GM19372 (cell line): ENCODE measurements at regions not wholly inside any gene's neighbourhood (a gene's known extent, or its start where the extent isn't known, plus 50 kb on each side); places are given as distances from the start of the nearest gene placed in this dataset.
"Not testable (repeated sequence)": the region's sequence is repeated elsewhere in the genome, so short reads cannot be mapped to it uniquely, and the experiment has no call there.

Experiments used
- ATAC-seq: cut with Tn5 transposase; IDR thresholded peaks from one replicate; pipeline ENCODE4 v1.9.1; 2021; ENCODE audit warnings: mild to moderate bottlenecking, low read depth, moderate library complexity; ENCODE audit not compliant: unreplicated experiment

DNA sequence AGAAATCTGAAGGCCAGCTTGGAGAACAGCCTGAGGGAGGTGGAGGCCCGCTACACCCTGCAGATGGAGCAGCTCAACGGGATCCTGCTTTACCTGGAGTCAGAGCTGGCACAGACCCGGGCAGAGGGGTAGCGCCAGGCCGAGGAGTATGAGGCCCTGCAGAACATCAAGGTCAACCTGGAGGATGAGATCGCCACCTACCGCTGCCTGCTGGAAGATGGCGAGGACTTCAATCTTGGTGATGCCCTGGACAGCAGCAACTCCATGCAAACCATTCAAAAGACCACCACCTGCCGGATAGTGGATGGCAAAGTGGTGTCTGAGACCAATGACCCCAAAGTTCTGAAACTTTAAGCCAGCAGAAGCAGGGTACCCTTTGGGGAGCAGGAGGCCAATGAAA is 318.4 kb downstream of the ZFHX3 start:
- not testable (repeated sequence) for ATAC-seq

DNA sequence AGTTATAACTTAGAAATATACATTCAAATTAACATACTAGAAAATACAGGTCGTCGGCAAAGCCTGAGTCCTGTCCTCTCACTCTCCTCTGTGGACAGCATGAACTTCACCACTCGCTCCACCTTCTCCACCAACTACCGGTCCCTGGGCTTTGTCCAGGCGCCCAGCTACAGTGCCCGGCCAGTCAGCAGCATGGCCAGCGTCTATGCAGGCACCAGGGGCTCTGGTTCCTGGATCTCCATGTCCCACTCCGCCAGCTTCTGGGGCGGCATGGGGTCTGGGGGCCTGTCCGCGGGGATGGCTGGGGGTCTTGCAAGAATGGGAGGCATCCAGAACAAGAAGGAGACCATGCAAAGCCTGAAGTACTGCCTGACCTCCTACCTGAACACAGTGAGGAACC is 319.4 kb downstream of the ZFHX3 start:
- no peak for ATAC-seq

DNA sequence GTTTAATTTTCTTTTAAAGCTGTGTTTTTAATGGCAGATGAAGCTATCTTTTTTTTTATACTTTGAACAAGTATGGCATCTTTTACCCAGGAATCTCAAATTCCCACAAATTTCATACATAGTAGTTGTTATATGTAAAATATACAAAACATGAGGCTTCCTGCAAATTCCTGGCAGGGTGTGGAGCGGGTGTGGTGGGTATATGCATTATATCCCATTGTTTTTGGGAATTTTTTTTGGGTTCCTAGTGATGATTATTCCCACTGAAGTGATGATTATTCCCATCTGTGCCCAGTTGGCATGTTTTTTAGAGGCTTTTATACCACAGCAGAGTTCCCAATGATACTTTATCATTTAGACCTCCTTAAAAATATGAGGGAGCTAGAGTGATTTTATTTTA is 320.4 kb downstream of the ZFHX3 start:
- ATAC-seq, result no peak

DNA sequence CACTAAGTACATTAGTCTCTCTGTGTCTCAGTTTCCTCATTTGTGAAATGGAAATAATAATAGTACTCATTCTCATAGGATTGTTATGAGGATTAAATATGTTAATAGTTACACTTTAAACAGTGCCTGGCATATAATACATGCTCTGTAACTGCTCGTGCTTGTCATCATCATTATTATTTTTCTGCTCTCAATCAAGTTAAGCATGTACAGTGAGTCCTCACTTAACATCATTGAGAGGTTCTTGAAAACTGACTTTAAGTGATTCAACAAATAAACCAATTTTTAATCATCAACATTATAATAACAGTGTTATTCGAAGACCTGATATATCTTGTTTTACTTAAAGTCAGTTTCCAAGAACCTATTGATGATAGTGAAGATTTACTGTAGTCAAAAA is 322.3 kb downstream of the ZFHX3 start:
- no peak for ATAC-seq

DNA sequence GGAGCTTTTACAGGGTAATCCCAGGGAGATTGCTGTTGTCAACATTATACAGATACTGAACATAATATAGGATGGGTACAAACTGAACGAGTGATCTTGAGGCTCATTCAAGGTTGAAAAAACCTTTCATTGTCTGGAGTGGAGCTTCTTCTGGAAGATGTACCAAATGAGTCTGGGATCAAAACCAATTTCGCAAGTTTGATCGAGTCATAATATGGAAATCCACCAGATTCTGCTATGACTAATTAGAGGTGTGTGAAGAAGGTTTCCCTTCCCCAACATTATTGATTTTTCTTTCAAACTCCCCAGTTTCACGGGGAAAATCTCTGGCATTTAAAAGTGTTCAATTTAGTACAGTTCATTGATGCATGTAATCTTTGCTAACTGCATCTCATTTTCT is 324.1 kb downstream of the ZFHX3 start:
- no peak for ATAC-seq

DNA sequence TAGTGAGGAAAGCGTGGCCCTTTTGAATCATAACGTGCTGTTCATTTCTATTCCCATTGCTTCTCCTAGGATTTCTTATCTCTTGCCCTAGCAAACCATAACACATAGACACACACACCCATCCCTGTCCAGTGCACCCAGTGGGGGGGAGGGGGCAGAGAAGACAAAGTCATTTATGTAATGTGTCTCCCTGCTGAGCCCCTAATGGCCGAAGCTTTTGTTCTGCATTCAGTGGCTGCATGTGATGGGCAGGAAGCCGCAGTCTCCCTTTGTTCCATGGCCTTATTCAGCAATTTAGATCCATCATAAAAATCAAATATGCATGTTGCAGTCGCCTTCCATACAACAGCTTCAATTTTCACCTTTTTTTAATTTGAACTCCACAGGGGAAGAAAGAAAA is 325.4 kb downstream of the ZFHX3 start:
- no peak for ATAC-seq

DNA sequence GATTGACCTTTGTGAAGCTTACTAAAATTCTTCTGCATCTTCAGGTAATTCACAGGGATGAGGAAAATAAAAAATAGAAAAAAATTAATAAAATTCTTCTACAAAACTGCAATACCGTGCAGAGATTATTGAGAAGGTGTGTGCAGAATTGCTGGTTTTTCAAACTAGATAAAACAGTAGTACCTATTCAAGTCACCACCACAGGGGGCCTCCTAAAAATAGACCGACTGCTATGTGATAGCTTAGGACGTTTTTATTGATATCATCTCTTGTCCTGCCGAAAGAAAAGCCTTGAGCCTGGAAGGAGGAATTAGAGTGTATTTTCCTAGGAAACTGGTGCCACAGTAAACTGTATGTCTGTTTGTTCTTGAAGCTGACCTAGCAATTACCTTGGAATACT is 325.9 kb downstream of the ZFHX3 start:
- no peak for ATAC-seq

GRCh38 chr16:72715267-72715666 is 332.7 kb downstream of the ZFHX3 start:
- ATAC-seq, result no peak

- ATAC-seq, result no peak
Observed at GRCh38 chr16:72711823-72712222, 336.1 kb downstream of the ZFHX3 start.

- ATAC-seq, result no peak
Observed at GRCh38 chr16:72705801-72706200, 342.1 kb downstream of the ZFHX3 start.

- no peak for ATAC-seq
Observed at GRCh38 chr16:72704746-72705372, 343.1 kb downstream of the ZFHX3 start.

DNA sequence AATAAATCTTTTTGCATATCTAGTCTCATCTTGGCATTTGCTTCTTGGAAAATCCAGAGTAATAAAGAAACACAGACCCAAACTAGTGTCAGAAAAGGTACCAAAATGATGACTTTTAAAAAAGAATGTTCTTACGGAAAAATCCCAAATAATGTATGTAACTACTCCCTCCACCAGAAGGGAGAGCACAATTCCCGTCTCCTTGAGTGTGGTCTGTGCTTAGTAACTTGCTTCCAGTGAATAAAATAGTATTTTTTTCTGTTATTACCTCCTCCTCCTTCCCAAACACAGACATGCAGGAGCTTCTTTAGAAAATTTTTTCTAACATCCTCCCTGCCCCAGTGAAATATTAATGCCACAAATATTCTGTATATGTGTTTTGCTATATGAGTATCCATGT is 358.1 kb downstream of the ZFHX3 start:
- no peak for ATAC-seq

GRCh38 chr16:72680732-72681131 is 367.2 kb downstream of the ZFHX3 start:
- ATAC-seq, result no peak

DNA sequence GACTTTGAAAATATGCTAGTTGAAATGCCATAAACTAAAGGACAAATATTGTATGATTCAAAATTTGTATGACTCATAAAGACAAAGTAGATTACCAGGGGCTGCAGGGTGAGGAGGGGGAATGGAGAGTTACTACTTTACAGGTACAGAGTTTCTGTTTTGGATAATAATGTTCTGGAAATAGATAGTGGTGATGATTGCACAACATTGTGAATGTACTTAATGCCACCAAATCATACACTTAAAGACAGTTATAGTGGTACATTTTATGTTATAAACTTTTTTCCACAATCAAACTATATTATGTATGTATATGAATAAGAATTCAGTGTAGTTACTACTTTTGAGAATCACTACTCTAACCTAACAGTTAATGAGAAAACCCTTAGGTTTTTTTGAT is 368.1 kb downstream of the ZFHX3 start:
- no peak for ATAC-seq

GRCh38 chr16:72677662-72678447 is 370.1 kb downstream of the ZFHX3 start:
- no peak for ATAC-seq

- ATAC-seq, result no peak
Observed at GRCh38 chr16:72673118-72673517, 374.8 kb downstream of the ZFHX3 start.

GRCh38 chr16:72666267-72666666 is 381.7 kb downstream of the ZFHX3 start:
- no peak for ATAC-seq

- no peak for ATAC-seq
Observed at GRCh38 chr16:72665701-72666100, 382.2 kb downstream of the ZFHX3 start.

GRCh38 chr16:72664509-72665408 is 383.2 kb downstream of the ZFHX3 start:
- ATAC-seq, result peak; percentile 100

- no peak for ATAC-seq
Observed at GRCh38 chr16:72664056-72664508, 383.8 kb downstream of the ZFHX3 start.
